Liver (tissue), 7 donors: ENCODE measurements at regions not wholly inside any gene's neighbourhood (a gene's known extent, or its start where the extent isn't known, plus 50 kb on each side); places are given as distances from the start of the nearest gene placed in this dataset.

Experiments
- DNase-seq: peaks from one replicate; pipeline ENCODE4 v3.0.0-alpha.2; 2017; ENCODE audit warnings: low spot score
- H3K27ac ChIP-seq, 2 donors: one replicate each; pipeline ENCODE4 v1.7.0; 2013; ENCODE audit warnings: inconsistent platforms in 2 of 2, low read length in 2 of 2, control low read depth in 1 of 2, low read depth in 1 of 2, mild to moderate bottlenecking in 1 of 2
- H3K27me3 ChIP-seq, 4 donors: one replicate each; pipeline versions ENCODE4 v1.6.1 to v1.7.0; 2013; ENCODE audit warnings: low read length in 3 of 4, inconsistent platforms in 1 of 4, mild to moderate bottlenecking in 1 of 4, moderate library complexity in 1 of 4; ENCODE audit not compliant: control insufficient read depth in 4 of 4, insufficient read depth in 4 of 4
- H3K36me3 ChIP-seq, 4 donors: one replicate each; pipeline versions ENCODE4 v1.6.1 to v1.7.0; 2013; ENCODE audit warnings: low read length in 3 of 4, mild to moderate bottlenecking in 3 of 4, low read depth in 1 of 4, moderate library complexity in 1 of 4; ENCODE audit not compliant: control insufficient read depth in 4 of 4, insufficient read depth in 3 of 4
- H3K4me1 ChIP-seq, 4 donors: one replicate each; pipeline versions ENCODE4 v1.6.1 to v1.7.0; 2013; ENCODE audit warnings: low read length in 3 of 4, mild to moderate bottlenecking in 3 of 4, moderate library complexity in 1 of 4; ENCODE audit not compliant: control insufficient read depth in 4 of 4, insufficient read depth in 4 of 4
- H3K4me3 ChIP-seq, 3 donors: one replicate each; pipeline versions ENCODE4 v1.6.1 to v1.7.0; 2013; ENCODE audit warnings: low read length in 3 of 3, control low read depth in 1 of 3, low read depth in 1 of 3, mild to moderate bottlenecking in 1 of 3
- H3K9ac ChIP-seq, 2 donors: one replicate each; pipeline ENCODE4 v1.7.0; 2013; ENCODE audit warnings: low read length in 2 of 2, mild to moderate bottlenecking in 2 of 2, moderate library complexity in 2 of 2, control low read depth in 1 of 2, low read depth in 1 of 2
- H3K9me3 ChIP-seq, 4 donors: one replicate each; pipeline versions ENCODE4 v1.6.1 to v1.7.0; 2013; ENCODE audit warnings: low read length in 3 of 4; ENCODE audit not compliant: control insufficient read depth in 4 of 4
- EGR1 ChIP-seq, 2 donors: IDR thresholded peaks; 2 replicates each; pipeline ENCODE4 v1.6.1; 2016 to 2018; ENCODE audit warnings: antibody characterized with exemption in 2 of 2, low read depth in 2 of 2
- FOXA1 ChIP-seq: IDR thresholded peaks from 2 replicates; pipeline ENCODE4 v1.6.1; 2016; ENCODE audit warnings: antibody characterized with exemption
- FOXA2 ChIP-seq: IDR thresholded peaks from 2 replicates; pipeline ENCODE4 v1.6.1; 2016; ENCODE audit warnings: antibody characterized with exemption
- GABPA ChIP-seq, 2 donors: IDR thresholded peaks in 1 of 2; conservative IDR thresholded peaks in 1 of 2; 2 replicates each; pipeline ENCODE4 v1.6.1; 2016; ENCODE audit warnings: antibody characterized with exemption in 2 of 2, mild to moderate bottlenecking in 1 of 2, moderate library complexity in 1 of 2
- HNF4A ChIP-seq, 2 donors: conservative IDR thresholded peaks; 2 replicates each; pipeline ENCODE4 v1.6.1; 2016; ENCODE audit warnings: antibody characterized with exemption in 2 of 2, mild to moderate bottlenecking in 2 of 2
- HNF4G ChIP-seq: IDR thresholded peaks from 2 replicates; pipeline ENCODE4 v1.6.1; 2016; ENCODE audit warnings: antibody characterized with exemption
- JUND ChIP-seq, 2 donors: IDR thresholded peaks; 2 replicates each; pipeline ENCODE4 v1.6.1; 2016; ENCODE audit warnings: antibody characterized with exemption in 2 of 2
- NR2F2 ChIP-seq: IDR thresholded peaks from 2 replicates; pipeline ENCODE4 v1.6.1; 2016; ENCODE audit warnings: antibody characterized with exemption
- RAD21 ChIP-seq, 2 donors: IDR thresholded peaks; 2 replicates each; pipeline ENCODE4 v1.6.1; 2016; ENCODE audit warnings: antibody characterized with exemption in 2 of 2, mild to moderate bottlenecking in 2 of 2
- TAF1 ChIP-seq: conservative IDR thresholded peaks from 2 replicates; pipeline ENCODE4 v1.6.1; 2016; ENCODE audit warnings: antibody characterized with exemption, mild to moderate bottlenecking
- YY1 ChIP-seq: IDR thresholded peaks from 2 replicates; pipeline ENCODE4 v1.6.1; 2016; ENCODE audit warnings: antibody characterized with exemption, mild to moderate bottlenecking
- WGBS: extraction: QIAGEN DNeasy Blood & Tissue Kit; methylation state at CpG from one replicate; pipeline ENCODE4 v1.1.7; 2013; 5-methylcytosine and 5-hydroxymethylcytosine counted together
- TF ChIP-seq, protein P1 (sequence below): IDR thresholded peaks from 2 replicates; pipeline ENCODE4 v1.6.1; 2016; ENCODE audit warnings: antibody characterized with exemption, mild to moderate bottlenecking
- TF ChIP-seq, protein P2 (sequence below): IDR thresholded peaks from 2 replicates; pipeline ENCODE4 v1.6.1; 2016; ENCODE audit warnings: antibody characterized with exemption
- TF ChIP-seq, protein P3 (sequence below): IDR thresholded peaks from 2 replicates; pipeline ENCODE4 v1.6.1; 2016; ENCODE audit warnings: antibody characterized with exemption
- TF ChIP-seq, protein P4 (sequence below): IDR thresholded peaks from 2 replicates; pipeline ENCODE4 v1.6.1; 2016; ENCODE audit warnings: antibody characterized with exemption
- donor health status: healthy.
- donor health status: healthy.
- donor health status: healthy.
- donor health status: healthy.

DNA sequence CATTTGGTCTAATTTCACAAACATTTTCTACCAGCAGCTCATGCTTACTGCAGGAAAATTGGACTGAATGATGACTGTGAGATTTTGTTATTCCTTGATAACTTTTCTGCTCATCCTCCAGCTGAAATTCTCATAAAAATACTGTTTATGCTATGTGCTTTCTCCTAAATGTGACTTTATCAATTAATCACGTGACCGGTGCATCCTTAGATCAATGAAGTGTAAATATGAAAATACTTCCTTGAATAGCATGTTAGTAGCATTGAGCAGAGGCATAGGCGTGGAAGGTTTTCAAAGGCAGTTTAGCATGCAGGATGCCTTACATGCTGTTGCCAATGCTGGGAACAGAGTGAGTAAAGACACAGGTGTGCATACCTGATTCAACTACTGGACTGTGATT is 1002.5 kb downstream of the CBLN2 start:
- 72% methylated on average over 3 of the region's 3 CpGs for WGBS
- Histone ChIP-seq H3K36me3 (no peaks in the 10 kb centered on the region), H3K27ac (no peak overlapping the region), H3K9me3 (peaks cover 0 to 5% (median 1%) of the 10 kb centered on the region in 4 donors), H3K4me3 (no peak overlapping the region), H3K27me3 (no peaks in the 10 kb centered on the region), H3K4me1 (no peaks in the 10 kb centered on the region), H3K9ac (no peak overlapping the region)
- TF ChIP-seq, protein P1, sequence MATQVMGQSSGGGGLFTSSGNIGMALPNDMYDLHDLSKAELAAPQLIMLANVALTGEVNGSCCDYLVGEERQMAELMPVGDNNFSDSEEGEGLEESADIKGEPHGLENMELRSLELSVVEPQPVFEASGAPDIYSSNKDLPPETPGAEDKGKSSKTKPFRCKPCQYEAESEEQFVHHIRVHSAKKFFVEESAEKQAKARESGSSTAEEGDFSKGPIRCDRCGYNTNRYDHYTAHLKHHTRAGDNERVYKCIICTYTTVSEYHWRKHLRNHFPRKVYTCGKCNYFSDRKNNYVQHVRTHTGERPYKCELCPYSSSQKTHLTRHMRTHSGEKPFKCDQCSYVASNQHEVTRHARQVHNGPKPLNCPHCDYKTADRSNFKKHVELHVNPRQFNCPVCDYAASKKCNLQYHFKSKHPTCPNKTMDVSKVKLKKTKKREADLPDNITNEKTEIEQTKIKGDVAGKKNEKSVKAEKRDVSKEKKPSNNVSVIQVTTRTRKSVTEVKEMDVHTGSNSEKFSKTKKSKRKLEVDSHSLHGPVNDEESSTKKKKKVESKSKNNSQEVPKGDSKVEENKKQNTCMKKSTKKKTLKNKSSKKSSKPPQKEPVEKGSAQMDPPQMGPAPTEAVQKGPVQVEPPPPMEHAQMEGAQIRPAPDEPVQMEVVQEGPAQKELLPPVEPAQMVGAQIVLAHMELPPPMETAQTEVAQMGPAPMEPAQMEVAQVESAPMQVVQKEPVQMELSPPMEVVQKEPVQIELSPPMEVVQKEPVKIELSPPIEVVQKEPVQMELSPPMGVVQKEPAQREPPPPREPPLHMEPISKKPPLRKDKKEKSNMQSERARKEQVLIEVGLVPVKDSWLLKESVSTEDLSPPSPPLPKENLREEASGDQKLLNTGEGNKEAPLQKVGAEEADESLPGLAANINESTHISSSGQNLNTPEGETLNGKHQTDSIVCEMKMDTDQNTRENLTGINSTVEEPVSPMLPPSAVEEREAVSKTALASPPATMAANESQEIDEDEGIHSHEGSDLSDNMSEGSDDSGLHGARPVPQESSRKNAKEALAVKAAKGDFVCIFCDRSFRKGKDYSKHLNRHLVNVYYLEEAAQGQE, result no peak
- TF ChIP-seq HNF4A (conservative IDR thresholded peaks at IDR 0.05) (no peak), RAD21 (IDR thresholded peaks at IDR 0.05) (no peak), GABPA (IDR thresholded peaks at IDR 0.05 in 1 of 2, conservative IDR thresholded peaks at IDR 0.05 in 1 of 2) (no peak), FOXA2 (no peak), TAF1 (no peak), HNF4G (no peak), FOXA1 (no peak), NR2F2 (no peak), EGR1 (IDR thresholded peaks at IDR 0.05; ENCODE audit: low read depth in 2 of 2) (no peak)
- TF ChIP-seq, protein P2, sequence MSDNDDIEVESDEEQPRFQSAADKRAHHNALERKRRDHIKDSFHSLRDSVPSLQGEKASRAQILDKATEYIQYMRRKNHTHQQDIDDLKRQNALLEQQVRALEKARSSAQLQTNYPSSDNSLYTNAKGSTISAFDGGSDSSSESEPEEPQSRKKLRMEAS, result no peak
- TF ChIP-seq, protein P3, sequence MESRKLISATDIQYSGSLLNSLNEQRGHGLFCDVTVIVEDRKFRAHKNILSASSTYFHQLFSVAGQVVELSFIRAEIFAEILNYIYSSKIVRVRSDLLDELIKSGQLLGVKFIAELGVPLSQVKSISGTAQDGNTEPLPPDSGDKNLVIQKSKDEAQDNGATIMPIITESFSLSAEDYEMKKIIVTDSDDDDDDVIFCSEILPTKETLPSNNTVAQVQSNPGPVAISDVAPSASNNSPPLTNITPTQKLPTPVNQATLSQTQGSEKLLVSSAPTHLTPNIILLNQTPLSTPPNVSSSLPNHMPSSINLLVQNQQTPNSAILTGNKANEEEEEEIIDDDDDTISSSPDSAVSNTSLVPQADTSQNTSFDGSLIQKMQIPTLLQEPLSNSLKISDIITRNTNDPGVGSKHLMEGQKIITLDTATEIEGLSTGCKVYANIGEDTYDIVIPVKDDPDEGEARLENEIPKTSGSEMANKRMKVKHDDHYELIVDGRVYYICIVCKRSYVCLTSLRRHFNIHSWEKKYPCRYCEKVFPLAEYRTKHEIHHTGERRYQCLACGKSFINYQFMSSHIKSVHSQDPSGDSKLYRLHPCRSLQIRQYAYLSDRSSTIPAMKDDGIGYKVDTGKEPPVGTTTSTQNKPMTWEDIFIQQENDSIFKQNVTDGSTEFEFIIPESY, result no peak
- no peak for DNase-seq

DNA sequence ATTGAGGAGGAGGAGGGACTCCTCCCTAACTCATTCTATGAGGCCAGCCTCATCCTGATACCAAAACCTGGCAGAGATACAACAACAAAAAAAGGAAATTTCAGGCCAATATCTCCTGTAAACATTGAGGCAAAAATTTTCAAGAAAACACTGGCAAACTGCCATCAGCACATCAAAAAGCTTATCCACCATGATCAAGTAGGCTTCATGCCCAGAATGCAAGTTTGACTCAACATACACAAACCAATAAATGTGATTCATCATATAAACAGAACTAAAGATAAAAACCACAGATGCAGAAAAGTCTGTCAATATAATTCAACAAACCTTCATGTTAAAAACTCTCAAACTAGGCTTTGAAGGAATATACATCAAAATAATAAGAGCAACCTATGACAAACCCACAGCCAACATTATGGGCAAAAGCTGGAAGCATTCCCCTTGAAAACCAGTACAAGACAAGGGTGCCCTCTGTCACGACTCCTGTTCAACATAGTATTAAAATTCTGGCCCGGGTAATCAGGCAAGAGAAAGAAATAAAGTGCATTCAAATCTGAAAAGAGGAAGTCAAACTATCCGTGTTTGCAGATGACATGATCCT is 1014.3 kb downstream of the CBLN2 start:
- no peak overlapping the region for H3K9ac ChIP-seq
- TF ChIP-seq YY1 (no peak), HNF4A (conservative IDR thresholded peaks at IDR 0.05) (no peak), JUND (IDR thresholded peaks at IDR 0.05) (no peak), RAD21 (IDR thresholded peaks at IDR 0.05) (no peak), FOXA2 (no peak), HNF4G (no peak)
- TF ChIP-seq, protein P1, result no peak
- TF ChIP-seq, protein P4, sequence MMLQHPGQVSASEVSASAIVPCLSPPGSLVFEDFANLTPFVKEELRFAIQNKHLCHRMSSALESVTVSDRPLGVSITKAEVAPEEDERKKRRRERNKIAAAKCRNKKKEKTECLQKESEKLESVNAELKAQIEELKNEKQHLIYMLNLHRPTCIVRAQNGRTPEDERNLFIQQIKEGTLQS, result no peak
- no peaks in the 10 kb centered on the region for H3K27me3 ChIP-seq
- H3K4me3 ChIP-seq, result no peak overlapping the region
- H3K4me1 ChIP-seq, result no peaks in the 10 kb centered on the region
- no peak for DNase-seq
- WGBS, result 47% methylated on average over 3 of the region's 3 CpGs
- H3K9me3 ChIP-seq, result no peaks in the 10 kb centered on the region
- H3K36me3 ChIP-seq, result no peaks in the 10 kb centered on the region
- H3K27ac ChIP-seq, result no peak overlapping the region
